ENCODE measurements at regions not wholly inside any gene's neighbourhood (a gene's known extent, or its start where the extent isn't known, plus 50 kb on each side); places are given as distances from the start of the nearest gene placed in this dataset.

DNA sequence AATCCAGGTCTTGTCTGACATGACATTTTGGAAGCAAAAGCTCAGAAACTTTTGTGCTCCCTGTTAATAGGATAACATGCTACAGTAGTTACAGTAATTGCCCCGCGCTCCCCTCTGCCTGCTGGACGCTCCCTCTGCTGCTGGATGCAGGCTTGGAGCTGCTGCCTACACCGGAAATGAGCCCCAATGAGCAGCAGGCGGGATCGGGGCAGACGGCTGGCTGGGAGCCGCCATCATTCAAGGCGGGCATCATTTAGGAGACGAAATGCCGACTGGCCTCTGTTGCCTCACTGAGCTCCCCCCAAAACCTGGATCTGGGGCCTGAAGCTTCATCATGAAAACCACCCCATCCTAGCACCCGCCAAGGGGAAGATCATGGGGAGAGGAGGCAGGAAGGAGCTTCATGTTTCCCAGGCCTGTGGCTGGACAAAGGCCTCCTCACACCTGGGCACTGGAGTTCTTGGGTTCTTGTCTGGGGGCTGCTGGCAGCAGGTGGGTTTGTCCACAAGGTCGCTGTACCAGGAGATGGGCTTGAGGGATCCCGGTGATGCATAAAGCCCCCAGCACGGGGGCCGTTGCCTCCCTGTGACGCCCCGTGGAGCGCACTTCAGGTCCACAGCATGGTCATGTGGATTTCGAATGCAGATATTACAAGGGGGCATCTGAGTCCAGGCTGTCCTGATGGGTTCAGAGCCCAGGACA is 664.3 kb downstream of the BRD1 start:
- TF ChIP-seq, protein P1, sequence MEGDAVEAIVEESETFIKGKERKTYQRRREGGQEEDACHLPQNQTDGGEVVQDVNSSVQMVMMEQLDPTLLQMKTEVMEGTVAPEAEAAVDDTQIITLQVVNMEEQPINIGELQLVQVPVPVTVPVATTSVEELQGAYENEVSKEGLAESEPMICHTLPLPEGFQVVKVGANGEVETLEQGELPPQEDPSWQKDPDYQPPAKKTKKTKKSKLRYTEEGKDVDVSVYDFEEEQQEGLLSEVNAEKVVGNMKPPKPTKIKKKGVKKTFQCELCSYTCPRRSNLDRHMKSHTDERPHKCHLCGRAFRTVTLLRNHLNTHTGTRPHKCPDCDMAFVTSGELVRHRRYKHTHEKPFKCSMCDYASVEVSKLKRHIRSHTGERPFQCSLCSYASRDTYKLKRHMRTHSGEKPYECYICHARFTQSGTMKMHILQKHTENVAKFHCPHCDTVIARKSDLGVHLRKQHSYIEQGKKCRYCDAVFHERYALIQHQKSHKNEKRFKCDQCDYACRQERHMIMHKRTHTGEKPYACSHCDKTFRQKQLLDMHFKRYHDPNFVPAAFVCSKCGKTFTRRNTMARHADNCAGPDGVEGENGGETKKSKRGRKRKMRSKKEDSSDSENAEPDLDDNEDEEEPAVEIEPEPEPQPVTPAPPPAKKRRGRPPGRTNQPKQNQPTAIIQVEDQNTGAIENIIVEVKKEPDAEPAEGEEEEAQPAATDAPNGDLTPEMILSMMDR (IDR thresholded peaks at IDR 0.05; ENCODE audit: insufficient read depth, missing control alignments): no peak
- FAIRE-seq (no peak), DNase-seq (ENCODE audit: insufficient read length, low spot score) (no peak)

DNA sequence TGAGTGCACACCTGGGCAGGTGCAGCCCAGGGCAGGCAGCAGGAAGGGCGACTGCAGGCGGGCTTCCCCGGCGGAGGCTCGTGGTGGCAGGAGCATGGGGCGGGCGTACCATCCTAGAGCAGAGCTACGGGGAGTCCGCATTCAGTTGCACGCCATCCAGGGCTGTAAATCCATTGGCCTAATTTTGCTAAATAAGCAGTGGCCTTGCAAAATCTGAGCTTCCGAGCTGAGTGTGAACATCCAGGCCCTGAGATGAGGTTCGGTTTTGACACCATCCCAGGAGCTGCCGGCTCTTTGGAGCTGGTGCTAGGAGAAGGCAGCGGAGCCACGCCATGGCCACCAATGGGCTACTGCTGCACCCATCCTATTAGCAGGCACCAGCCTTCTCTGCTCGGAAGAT is 664.8 kb downstream of the BRD1 start:
- TF ChIP-seq, protein P1 (IDR thresholded peaks at IDR 0.05; ENCODE audit: insufficient read depth, missing control alignments): no peak
- FAIRE-seq: no peak
- DNase-seq (ENCODE audit: insufficient read length, low spot score): no peak

- DNase-seq (ENCODE audit: insufficient read length, low spot score) (no peak), FAIRE-seq (no peak)
- TF ChIP-seq, protein P1 (IDR thresholded peaks at IDR 0.05; ENCODE audit: insufficient read depth, missing control alignments): no peak
Observed at GRCh38 chr22:49161002-49161850, 666.4 kb downstream of the BRD1 start.

GRCh38 chr22:49160261-49161001 is 667.2 kb downstream of the BRD1 start:
- DNase-seq (ENCODE audit: insufficient read length, low spot score): no peak
- no peak for FAIRE-seq
- TF ChIP-seq, protein P1 (IDR thresholded peaks at IDR 0.05; ENCODE audit: insufficient read depth, missing control alignments): no peak

- DNase-seq (ENCODE audit: insufficient read length, low spot score): no peak
- TF ChIP-seq, protein P1 (IDR thresholded peaks at IDR 0.05; ENCODE audit: insufficient read depth, missing control alignments): no peak
- no peak for FAIRE-seq
Observed at GRCh38 chr22:49159711-49160110, 668.0 kb downstream of the BRD1 start.

- no peak for FAIRE-seq
- no peak for DNase-seq (ENCODE audit: insufficient read length, low spot score)
Observed at GRCh38 chr22:49158741-49159564, 668.7 kb downstream of the BRD1 start.

More at GRCh38 chr22:49158741-49159564, 668.7 kb downstream of the BRD1 start:
- TF ChIP-seq, protein P1 (IDR thresholded peaks at IDR 0.05; ENCODE audit: insufficient read depth, missing control alignments): no peak

Measured in D721Med (cell line).